NCI-H446 (cell line): ENCODE measurements at regions not wholly inside any gene's neighbourhood (a gene's known extent, or its start where the extent isn't known, plus 50 kb on each side); places are given as distances from the start of the nearest gene placed in this dataset.
"Not testable (repeated sequence)": the region's sequence is repeated elsewhere in the genome, so short reads cannot be mapped to it uniquely, and the experiment has no call there.

Experiments
- DNase-seq, 2 experiments: peaks; one replicate each; lab custom pipeline; 2025; lab: John Stamatoyannopoulos, UW

GRCh38 chr6:78807655-78808355 is 59.5 kb upstream of the IRAK1BP1 start:
- DNase-seq = not testable (repeated sequence)

- no peak for DNase-seq
Measured at GRCh38 chr6:78808356-78808891, 58.9 kb upstream of the IRAK1BP1 start.

- DNase-seq = no peak
Measured at GRCh38 chr6:78808933-78809332, 58.4 kb upstream of the IRAK1BP1 start.

GRCh38 chr6:78810146-78810545 is 57.2 kb upstream of the IRAK1BP1 start:
- peak in 1 of 2 experiments; percentile 20 for DNase-seq

- no peak for DNase-seq
Measured at GRCh38 chr6:78810698-78811097, 56.7 kb upstream of the IRAK1BP1 start.
